Stimulated activated CD8-positive, alpha-beta memory T cell treated with anti-CD3 and anti-CD28 coated beads, Interleukin-7, amount 100 ng/mL, for 48 hours (primary cell): ENCODE measurements at regions not wholly inside any gene's neighbourhood (a gene's known extent, or its start where the extent isn't known, plus 50 kb on each side); places are given as distances from the start of the nearest gene placed in this dataset.
A peak's percentile ranks its signal among the peaks of the same experiment; 100 is the strongest.
"Not testable (repeated sequence)": the region's sequence is repeated elsewhere in the genome, so short reads cannot be mapped to it uniquely, and the experiment has no call there.

ENCODE experiments used
- DNase-seq, 2 donors: peaks; one replicate each; pipeline ENCODE4 v3.0.0-alpha.2; 2020; ENCODE audit warnings: low read depth in 1 of 2; ENCODE audit errors: extremely low read depth in 1 of 2

DNA sequence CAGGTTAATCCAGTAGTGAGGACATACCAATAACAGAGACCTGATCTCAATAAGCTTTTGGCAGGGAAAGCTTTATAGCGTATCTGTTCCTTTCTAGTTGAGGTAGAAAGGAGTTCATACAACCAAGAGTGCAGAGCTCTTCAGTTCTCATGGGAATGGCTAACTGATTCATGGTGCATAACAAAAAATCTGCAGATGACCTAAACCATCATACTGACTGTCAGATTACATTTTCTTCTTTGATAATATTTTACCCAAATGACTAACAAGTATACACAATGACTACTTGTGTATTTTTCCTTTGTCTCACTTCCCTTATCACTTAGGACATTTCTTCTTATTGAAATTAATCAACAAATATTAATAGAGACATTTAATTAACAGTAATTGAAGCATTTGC, 140.0 kb upstream of the SERTAD2 start:
- DNase-seq: no peak

DNA sequence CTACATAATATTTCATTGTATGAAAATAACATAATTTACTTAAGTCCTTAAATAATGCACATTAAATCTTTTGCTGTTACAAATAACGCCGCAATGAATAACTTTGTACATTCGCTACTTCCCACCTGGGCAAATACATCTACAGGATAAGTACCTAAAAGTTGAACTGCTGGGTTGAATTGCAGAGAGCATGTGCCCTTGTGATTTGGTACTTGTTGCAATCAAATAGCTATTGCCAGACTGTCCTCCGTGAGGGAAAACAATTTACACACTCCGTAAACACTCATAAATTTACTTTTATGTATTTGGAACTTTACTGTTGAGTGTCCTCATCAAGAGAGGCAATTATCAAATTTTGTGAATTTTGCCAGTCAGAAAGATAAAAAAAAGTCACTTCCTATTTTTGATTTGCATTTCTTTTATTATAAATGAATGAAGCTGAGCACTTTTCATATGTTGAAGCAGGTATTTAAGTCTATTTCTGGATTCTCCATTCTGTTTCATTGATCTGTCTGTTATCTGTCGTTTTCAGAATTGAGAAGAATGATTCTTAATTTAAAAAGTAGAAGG, 140.8 kb upstream of the SERTAD2 start:
- no peak for DNase-seq

DNA sequence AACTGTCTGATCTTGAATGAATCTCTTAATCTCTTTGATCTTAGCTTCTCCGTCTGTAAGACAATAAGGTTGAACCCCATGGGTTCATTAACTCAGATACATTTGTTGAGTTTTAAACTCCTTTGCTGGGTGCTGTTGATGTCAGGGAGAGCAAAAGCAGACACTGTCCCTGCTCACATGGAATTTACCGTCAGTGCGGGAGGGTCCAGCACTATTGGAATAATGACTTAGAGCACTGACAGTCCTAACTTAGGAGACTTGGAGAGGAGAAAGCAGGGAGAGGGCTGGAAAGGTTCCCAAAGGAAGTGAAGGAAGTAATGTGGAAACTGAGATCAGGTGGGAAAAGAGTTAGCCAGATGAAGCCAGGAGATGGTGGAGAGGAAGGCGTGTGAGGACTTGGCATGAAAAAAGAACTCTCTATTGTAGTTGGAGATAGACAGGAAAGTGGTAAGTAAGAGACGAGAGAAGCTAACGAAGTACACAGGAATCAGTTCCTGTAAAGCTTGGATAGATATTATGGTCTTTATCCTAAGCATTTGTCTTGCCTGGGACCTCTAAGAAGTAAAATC, 141.4 kb upstream of the SERTAD2 start:
- no peak for DNase-seq

DNA sequence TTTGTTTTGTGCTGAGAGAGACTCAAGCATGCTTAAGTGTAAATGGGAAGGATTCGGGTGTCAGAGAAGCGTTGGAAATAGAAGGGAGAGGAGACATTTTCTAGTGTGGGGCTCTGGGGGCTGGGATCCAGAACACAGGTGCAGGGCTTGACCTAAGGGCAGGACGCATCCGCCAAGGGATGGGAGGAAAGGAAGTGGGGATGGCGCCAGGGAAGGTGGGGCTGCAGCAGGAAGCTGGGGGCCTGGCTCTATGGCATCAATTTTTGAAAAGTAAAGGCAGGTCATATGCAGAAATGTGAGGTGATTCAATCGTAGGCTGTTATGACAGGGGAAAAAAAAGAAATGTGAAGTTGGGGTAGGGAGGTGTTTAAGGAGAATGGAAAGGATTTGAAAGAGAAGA, 143.2 kb upstream of the SERTAD2 start:
- no peak for DNase-seq

DNA sequence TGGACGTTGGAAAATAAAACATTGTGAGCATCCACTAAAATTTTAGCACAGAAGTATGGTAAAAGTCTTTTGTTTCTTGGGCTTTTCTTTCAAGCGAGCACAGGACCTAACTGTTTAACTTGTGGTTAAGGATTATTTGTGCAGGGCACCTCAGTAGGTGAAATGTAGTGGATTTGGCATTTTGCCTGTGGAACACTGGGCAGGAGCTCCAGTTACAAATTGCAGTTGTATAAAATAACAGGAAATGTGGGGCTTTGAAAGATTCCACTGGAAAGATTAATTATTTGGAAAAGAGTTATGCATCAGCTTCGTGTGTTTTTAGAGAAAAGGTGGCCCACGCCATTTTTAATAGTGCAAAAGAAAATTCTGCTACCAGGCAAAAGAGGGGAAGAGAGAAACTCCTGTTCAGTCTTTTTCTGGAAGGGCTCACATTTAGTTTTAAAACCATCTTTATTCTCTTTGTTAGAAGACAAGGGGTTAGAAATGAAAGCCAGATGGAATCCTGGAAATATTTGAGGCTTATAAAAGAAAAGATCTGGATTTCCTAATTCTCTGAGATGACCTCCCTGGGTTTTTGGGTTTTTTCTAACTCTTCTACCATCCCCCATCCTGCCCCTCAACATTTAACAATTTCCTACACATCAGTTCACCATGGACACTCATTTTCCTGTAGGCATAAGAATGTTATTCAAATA, 144.3 kb upstream of the SERTAD2 start:
- no peak for DNase-seq

DNA sequence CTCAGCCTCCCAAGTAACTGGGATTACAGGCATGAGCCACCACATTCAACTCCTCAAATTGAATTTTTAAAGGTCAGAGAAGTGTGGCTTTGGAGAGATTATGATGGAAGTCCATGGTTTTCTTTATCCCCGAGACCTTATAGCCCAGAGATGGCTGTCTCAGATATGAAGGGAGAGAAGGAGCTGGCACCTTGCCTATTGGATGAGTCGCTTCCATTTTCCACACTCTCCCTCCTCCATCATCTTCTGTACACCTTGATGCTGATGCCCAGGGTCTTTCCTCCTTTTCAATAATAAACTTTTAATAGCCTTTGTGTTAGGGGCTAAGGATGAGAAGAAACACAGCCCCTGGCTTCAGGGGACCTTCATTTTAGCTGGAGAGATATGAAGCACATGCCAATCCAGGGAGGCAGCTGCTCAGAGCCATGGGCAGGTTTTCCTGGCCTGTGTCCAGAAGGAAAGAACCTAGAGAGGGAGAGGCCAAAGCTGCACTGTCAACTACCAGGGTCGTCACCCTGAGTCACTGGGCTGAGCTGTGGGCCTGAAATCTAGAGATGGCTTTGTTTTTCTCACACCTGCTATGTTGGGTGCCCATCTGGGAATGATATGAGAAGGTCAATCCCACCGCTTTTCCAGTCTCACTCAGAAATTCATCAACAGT, 146.0 kb upstream of the SERTAD2 start:
- no peak for DNase-seq

DNA sequence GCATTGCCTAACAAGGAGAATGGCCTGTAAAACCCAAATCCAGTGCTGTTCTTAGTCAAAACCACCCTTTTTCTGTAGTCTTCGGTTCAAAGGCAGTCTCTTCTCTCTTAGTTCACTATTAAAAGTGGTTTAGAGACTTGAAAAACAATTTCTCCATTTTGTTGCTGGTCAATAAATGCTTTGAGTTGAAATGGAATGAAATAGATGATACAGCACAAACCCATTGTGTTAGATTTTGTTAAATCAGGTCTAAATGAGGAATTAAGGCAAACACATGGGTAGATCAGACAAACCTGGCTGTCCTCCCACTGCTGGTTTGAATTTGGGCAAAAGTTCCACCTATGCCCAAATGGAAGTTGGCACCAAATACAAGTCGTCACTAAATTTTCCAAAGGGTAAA, 150.1 kb upstream of the SERTAD2 start:
- no peak for DNase-seq

DNA sequence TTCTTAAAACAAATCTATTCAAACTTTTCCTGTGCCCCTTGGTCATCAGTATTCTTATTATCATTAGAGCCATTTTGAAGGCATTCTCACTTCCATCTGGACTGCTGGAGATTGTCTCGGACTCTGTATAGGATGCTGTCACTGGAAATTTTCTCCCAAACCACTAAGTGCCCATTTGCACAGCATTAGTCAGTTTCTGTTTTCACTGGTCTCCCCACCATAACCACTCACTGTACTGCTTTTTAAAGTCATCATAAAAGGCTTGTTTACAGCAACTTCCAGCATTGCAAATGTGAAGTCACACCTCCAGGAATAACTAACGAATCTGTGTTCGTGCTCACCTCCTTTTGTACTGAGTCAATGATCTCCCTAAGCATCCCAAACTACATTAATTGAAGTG, 150.9 kb upstream of the SERTAD2 start:
- DNase-seq: no peak

DNA sequence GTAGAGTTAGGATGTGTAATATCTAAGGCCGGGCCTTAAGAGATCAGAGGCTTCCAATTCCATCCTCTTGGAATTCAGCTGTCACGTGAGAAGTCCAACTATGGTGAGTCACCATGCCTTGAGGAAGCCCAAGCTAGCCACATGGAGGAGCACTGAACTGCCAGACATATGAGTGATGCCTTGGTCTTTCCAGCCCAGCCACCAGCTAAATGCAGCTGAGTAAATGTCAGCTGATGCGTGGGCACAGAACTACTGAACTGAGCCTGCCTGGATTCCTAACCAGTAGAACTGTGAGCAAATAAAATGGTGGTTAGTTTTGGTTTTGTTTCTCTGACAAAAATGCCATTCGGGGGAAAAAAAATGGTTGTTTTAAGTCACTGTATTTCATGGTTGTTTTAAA, 153.7 kb upstream of the SERTAD2 start:
- peak; percentile 26 to 66 for DNase-seq

DNA sequence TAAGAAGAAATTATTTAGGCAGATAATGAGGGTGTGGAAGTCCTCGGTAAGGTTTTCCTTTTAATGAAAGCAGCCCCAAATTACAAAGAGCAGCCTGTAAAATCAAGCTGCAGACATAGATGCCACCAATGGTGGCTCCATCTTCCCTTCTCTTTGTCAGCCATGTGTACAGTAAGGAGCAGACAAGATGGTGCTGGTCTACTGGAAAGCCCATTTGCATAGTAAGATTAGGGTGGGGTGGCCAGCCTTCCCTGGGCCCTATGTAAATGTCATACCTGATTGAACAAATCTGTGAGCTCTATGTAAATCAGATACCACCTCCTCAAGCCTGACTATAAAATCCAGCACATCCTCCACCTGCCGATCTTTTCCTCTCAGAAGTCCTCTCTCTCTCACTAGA, 154.4 kb upstream of the SERTAD2 start:
- DNase-seq: no peak

DNA sequence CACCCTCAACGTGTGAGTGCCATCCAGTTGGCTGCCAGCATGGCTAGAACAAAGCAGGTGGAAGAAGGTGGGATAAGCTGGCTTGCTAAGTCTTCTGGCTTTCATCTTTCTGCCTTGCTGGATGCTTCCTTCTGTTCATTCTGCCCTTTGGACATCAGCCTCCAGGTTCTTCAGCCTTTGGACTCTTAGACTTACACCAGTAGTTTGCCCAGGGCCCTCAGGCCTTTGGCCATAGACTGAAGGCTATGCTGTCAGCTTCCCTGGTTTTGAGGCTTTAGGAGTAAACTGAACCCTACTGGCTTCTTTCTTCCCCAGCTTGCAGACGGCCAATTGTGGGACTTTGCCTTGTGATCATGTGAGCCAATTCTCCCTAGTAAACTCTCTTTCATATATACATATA, 155.0 kb upstream of the SERTAD2 start:
- no peak for DNase-seq

DNA sequence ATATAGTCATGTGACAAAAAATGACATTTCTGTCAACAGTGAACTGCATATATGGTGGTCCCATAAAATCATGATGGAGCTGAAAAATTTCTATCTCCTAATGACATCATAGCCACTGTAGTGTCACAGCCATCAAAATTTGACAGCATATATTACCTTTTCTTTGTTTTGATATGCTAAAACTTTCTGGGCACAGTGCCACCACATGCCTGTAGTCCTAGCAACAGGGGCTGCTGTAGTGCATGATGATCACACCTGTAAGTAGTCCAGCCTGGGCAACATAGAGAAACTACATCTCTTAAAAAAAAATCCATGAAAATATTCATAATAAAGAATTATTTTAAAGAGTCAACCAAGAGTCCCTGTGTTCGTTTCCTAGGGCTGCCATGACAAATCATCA, 155.5 kb upstream of the SERTAD2 start:
- no peak for DNase-seq

DNA sequence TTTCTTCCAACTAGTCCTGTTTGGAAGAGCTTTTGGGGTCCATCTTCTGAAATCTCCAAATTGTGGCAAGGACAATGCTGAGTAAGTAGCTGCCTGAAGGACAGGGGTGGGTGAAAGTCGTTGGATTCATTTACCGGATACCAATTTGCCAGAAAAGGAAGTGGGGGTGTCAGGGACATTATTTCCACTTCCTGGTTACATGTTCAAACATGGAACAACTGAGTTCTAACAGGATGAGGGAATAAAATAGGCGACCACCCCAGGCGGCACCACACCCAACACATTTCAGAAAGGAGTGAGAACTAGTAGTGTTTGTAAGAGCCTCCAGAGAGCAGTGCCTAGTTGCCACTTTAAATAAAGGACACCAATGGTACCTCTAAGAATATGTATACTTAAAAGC, 158.6 kb upstream of the SERTAD2 start:
- no peak for DNase-seq

DNA sequence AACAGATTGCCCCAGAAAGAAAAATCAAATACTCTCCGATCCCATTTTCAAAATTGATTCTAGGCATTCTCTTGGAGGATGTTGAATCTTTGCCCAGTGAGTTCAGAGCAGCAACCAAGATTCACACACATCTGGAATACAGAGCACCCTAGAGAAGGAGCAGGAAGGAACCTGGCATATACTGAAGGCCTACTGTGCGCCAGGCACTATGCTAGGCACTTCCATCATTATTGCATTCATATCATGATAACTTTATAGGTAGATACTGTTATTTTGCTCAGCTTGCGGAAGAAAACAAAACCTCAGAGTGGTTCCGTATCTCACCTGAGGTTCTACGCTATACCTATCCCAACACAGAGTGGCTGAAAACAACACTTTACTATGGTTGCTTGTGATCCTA, 160.3 kb upstream of the SERTAD2 start:
- DNase-seq: no peak

DNA sequence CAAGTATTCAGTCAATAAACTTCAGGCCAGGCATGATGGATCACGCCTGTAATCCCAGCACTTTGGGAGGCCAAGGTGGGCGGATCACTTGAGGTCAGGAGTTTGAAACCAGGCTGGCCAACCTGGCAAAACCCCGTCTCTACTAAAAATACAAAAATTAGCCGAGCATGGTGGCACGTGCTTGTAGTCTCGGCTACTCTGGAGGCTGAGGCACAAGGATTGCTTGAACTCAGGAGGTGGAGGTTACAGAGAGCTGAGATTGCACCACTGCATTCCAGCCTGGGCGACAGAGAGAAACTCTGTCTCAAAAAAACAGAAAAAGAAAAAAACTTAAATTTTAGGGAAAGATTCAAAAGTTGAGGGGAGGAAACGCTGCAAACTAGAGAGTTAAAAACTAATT, 162.8 kb upstream of the SERTAD2 start:
- not testable (repeated sequence) for DNase-seq

DNA sequence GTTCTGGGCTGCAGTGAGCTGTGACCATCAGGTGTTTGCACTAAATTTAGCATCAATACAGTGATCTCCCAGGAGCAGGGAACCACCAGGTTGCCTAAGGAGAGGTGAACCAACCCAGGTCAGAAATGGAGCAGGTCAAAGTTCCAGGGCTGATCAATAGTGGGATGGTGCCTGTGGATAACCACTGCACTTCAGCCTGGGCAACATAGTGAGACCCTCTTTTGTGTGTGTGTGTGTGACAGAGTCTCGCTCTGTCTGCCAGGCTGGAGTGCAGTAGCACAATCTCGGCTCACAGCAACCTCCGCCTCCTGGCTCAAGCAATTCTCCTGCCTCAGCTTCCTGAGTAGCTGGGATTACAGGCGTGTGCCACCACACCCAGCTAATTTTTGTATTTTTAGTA, 163.7 kb upstream of the SERTAD2 start:
- no peak for DNase-seq

DNA sequence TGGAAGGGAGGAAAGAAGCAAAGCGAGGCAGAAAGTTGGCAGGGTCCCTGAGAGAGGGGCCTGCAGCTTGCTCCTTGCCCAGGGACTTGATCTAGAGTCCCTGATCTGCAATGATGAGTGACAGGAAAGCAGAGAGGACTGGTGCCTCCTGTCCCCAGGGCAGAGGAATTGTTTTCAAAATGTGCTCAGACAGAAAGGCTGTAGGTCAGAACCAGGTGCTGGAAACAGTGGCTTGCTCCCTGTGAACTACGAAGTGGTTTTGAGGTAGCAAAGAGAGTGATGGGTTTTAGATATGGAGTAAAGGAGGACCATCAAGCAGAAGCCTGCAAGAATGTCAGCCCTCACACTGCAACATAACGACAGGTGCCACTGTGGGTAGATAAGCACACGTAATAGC, 164.9 kb upstream of the SERTAD2 start:
- no peak for DNase-seq

DNA sequence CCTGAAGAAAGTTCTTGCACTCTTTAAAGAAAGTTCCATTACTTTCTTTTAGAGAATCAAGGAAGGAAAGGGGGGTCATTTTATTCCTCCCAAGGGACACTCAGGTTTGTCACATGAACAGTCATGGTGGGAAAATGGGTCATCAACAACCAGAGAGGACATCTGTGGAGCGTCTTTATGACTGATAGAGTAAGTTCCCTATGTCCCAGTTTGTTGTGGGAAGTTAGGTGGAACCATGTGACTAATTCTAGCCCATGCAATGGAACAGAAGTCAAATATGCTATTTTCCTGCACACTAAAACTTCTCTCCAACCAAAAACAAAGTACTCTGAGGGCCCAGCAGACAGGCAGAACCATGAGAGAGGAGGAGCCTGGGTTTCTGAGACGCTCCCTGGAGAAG, 165.6 kb upstream of the SERTAD2 start:
- DNase-seq: no peak

DNA sequence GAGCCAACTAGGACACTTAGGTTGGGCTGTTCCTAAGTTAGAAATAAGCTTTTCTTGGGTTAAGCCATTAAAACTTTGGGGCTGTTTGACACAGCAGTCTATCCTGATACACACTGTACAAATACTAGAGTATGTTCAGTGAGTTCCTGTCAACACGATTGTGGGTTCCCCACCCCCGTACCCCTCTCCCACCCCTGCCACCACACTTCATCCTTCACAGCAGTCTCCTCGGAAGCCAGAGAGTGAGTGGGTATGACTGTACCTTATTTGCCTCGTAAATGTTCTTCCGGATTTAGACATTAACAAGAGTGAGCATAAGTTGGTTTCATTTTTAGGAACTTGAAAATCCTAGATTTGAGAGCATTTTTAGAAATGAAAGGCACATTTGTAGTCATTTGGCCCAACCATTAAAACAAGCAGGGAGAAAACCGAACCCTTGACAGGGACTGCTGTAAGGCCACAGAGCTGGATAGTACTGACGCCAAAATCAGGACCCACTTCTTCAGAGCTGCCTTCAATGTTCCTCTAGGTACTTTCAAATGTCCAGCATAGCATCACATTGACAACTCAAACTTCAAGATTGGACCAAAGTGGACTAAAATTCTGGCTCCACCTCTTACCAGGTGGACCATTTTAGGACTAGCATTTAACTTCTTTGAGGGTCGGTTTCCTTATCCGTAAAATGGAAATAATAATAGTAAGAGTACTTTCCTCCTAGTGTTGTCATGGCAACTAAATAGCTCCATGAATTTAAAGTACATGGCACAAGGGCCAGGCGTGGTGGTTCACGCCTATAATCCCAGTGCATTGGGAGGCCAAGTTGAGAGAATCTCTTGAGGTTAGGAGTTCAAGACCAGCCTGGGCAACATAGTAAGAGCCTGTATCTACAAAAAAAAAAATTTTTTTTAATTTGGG, 166.3 kb upstream of the SERTAD2 start:
- peak in 1 of 2 donors; percentile 39 for DNase-seq

DNA sequence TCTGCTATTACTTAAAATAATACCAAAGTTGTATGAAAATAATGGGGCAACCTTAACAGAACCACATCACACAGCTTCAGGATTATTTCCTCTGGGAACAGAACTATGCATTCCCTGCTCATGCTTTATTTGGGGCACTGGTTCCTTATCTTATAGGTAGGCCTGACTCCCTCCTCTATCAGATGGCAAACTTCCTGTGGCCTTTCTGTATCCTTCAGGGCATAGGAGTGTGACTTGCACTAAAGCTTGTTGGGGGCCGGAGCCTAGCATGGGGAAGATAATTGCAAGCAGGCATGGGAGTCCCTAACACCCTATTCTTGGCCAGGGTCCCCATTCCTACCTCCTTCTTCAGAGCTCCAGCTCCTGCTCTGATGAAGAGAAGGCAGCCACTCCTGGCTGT, 167.2 kb upstream of the SERTAD2 start:
- no peak for DNase-seq

DNA sequence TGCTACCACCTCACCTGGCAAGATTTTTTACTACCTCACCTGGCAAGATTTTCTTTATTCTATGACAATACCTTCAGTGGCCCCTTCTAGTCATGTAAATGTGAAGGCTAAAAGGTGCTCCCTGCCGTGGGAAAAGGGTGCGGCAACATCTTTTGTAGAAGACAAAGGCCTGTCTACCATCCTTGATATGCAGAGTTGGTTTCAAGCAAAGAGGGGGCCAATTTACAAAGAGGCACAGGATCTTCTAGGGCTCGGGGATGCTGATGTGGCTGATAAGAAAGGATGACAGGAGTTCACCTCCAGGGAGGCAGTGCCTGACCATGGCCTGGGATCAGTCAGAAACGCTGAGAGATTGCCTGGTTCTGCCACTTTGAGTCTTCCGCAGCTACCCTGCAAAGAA, 165.4 kb upstream of the SLC1A4 start:
- DNase-seq: no peak
